Dendritic cell treated with granulocyte-macrophage colony-stimulating factor and Interleukin-4, amounts not matched to agents 40 ng/mL and 50 ng/mL, for 4 days (primary cell): ENCODE measurements at regions not wholly inside any gene's neighbourhood (a gene's known extent, or its start where the extent isn't known, plus 50 kb on each side); places are given as distances from the start of the nearest gene placed in this dataset.

Experiments
- H3K27ac Mint-ChIP-seq: one replicate; pipeline ENCODE4 v1.8.0; 2022; ENCODE audit warnings: mild to moderate bottlenecking, mixed read lengths
- H3K27me3 Mint-ChIP-seq: one replicate; pipeline ENCODE4 v1.8.0; 2022; ENCODE audit warnings: mild to moderate bottlenecking, mixed read lengths
- H3K36me3 Mint-ChIP-seq: one replicate; pipeline ENCODE4 v1.8.0; 2022; ENCODE audit warnings: low read depth, mixed read lengths
- H3K4me1 Mint-ChIP-seq: one replicate; pipeline ENCODE4 v1.8.0; 2022; ENCODE audit warnings: low read depth, mixed read lengths
- H3K4me3 Mint-ChIP-seq: one replicate; pipeline ENCODE4 v1.8.0; 2022; ENCODE audit warnings: mild to moderate bottlenecking, moderate library complexity, mixed read lengths
- H3K9me3 Mint-ChIP-seq: one replicate; pipeline ENCODE4 v1.8.0; 2022; ENCODE audit warnings: mixed read lengths
- intact Hi-C: fragments of 100-400 bp; cut with micrococcal nuclease; formaldehyde crosslinking; loops from one replicate; pipeline ENCODE4 v1.15.0; 2022

GRCh38 chr14:101184104-101184455 is 280.6 kb upstream of the RTL1 start:
- Mint-ChIP-seq H3K36me3 (no peaks in the 10 kb centered on the region), H3K27ac (no peak overlapping the region), H3K9me3 (no peaks in the 10 kb centered on the region), H3K27me3 (no peaks in the 10 kb centered on the region), H3K4me1 (no peaks in the 10 kb centered on the region), H3K4me3 (no peak overlapping the region)
- intact Hi-C loops, result no loop called here

GRCh38 chr14:101184572-101184971 is 281.1 kb upstream of the RTL1 start:
- no peak overlapping the region for H3K4me3 Mint-ChIP-seq
- intact Hi-C loops, result no loop called here
- H3K9me3 Mint-ChIP-seq, result no peaks in the 10 kb centered on the region
- H3K27ac Mint-ChIP-seq, result no peak overlapping the region
- no peaks in the 10 kb centered on the region for H3K36me3 Mint-ChIP-seq
- no peaks in the 10 kb centered on the region for H3K27me3 Mint-ChIP-seq
- H3K4me1 Mint-ChIP-seq, result no peaks in the 10 kb centered on the region

GRCh38 chr14:101185073-101185835 is 281.7 kb upstream of the RTL1 start:
- Mint-ChIP-seq H3K36me3 (no peaks in the 10 kb centered on the region), H3K4me3 (no peak overlapping the region), H3K27ac (no peak overlapping the region), H3K9me3 (no peaks in the 10 kb centered on the region), H3K27me3 (no peaks in the 10 kb centered on the region), H3K4me1 (no peaks in the 10 kb centered on the region)
- intact Hi-C loops, result no loop called here

GRCh38 chr14:101185946-101186345 is 282.4 kb upstream of the RTL1 start:
- Mint-ChIP-seq H3K4me1 (no peaks in the 10 kb centered on the region), H3K36me3 (no peaks in the 10 kb centered on the region), H3K4me3 (no peak overlapping the region), H3K9me3 (no peaks in the 10 kb centered on the region), H3K27ac (no peak overlapping the region), H3K27me3 (no peaks in the 10 kb centered on the region)
- intact Hi-C loops, result no loop called here

- H3K36me3 Mint-ChIP-seq, result no peaks in the 10 kb centered on the region
- H3K27ac Mint-ChIP-seq, result no peak overlapping the region
- H3K27me3 Mint-ChIP-seq, result no peaks in the 10 kb centered on the region
- H3K4me1 Mint-ChIP-seq, result no peaks in the 10 kb centered on the region
- intact Hi-C loops, result no loop called here
- H3K9me3 Mint-ChIP-seq, result no peaks in the 10 kb centered on the region
- H3K4me3 Mint-ChIP-seq, result no peak overlapping the region
Measured at GRCh38 chr14:101186544-101186943, 283.0 kb upstream of the RTL1 start.

- no peak overlapping the region for H3K4me3 Mint-ChIP-seq
- no peaks in the 10 kb centered on the region for H3K9me3 Mint-ChIP-seq
- no peaks in the 10 kb centered on the region for H3K27me3 Mint-ChIP-seq
- intact Hi-C loops, result no loop called here
- no peaks in the 10 kb centered on the region for H3K36me3 Mint-ChIP-seq
- H3K4me1 Mint-ChIP-seq, result no peaks in the 10 kb centered on the region
- no peak overlapping the region for H3K27ac Mint-ChIP-seq
Measured at GRCh38 chr14:101186992-101187815, 283.7 kb upstream of the RTL1 start.

GRCh38 chr14:101187816-101188570 is 284.5 kb upstream of the RTL1 start:
- H3K4me3 Mint-ChIP-seq, result no peak overlapping the region
- no peaks in the 10 kb centered on the region for H3K27me3 Mint-ChIP-seq
- intact Hi-C loops, result no loop called here
- H3K36me3 Mint-ChIP-seq, result no peaks in the 10 kb centered on the region
- no peak overlapping the region for H3K27ac Mint-ChIP-seq
- no peaks in the 10 kb centered on the region for H3K4me1 Mint-ChIP-seq
- no peaks in the 10 kb centered on the region for H3K9me3 Mint-ChIP-seq

- no peak overlapping the region for H3K27ac Mint-ChIP-seq
- intact Hi-C loops, result no loop called here
- H3K9me3 Mint-ChIP-seq, result no peaks in the 10 kb centered on the region
- no peak overlapping the region for H3K4me3 Mint-ChIP-seq
- H3K4me1 Mint-ChIP-seq, result no peaks in the 10 kb centered on the region
- H3K27me3 Mint-ChIP-seq, result no peaks in the 10 kb centered on the region
- no peaks in the 10 kb centered on the region for H3K36me3 Mint-ChIP-seq
Measured at GRCh38 chr14:101188571-101188915, 285.0 kb upstream of the RTL1 start.

- Mint-ChIP-seq H3K9me3 (no peaks in the 10 kb centered on the region), H3K36me3 (no peaks in the 10 kb centered on the region), H3K4me3 (no peak overlapping the region), H3K4me1 (no peaks in the 10 kb centered on the region), H3K27me3 (no peaks in the 10 kb centered on the region), H3K27ac (no peak overlapping the region)
- intact Hi-C loops, result no loop called here
Measured at GRCh38 chr14:101189266-101189665, 285.7 kb upstream of the RTL1 start.

- Mint-ChIP-seq H3K9me3 (no peaks in the 10 kb centered on the region), H3K36me3 (no peaks in the 10 kb centered on the region), H3K4me3 (no peak overlapping the region), H3K27ac (no peak overlapping the region), H3K27me3 (no peaks in the 10 kb centered on the region), H3K4me1 (no peaks in the 10 kb centered on the region)
- intact Hi-C loops, result no loop called here
Measured at GRCh38 chr14:101189962-101190560, 286.5 kb upstream of the RTL1 start.

- Mint-ChIP-seq H3K4me1 (no peaks in the 10 kb centered on the region), H3K9me3 (no peaks in the 10 kb centered on the region), H3K36me3 (no peaks in the 10 kb centered on the region), H3K4me3 (no peak overlapping the region), H3K27ac (no peak overlapping the region), H3K27me3 (no peaks in the 10 kb centered on the region)
- intact Hi-C loops, result no loop called here
Measured at GRCh38 chr14:101191101-101191720, 287.7 kb upstream of the RTL1 start.

- no peaks in the 10 kb centered on the region for H3K27me3 Mint-ChIP-seq
- no peak overlapping the region for H3K27ac Mint-ChIP-seq
- H3K36me3 Mint-ChIP-seq, result no peaks in the 10 kb centered on the region
- no peaks in the 10 kb centered on the region for H3K4me1 Mint-ChIP-seq
- intact Hi-C loops, result no loop called here
- H3K4me3 Mint-ChIP-seq, result no peak overlapping the region
- no peaks in the 10 kb centered on the region for H3K9me3 Mint-ChIP-seq
Measured at GRCh38 chr14:101191721-101192660, 288.5 kb upstream of the RTL1 start.

- no peaks in the 10 kb centered on the region for H3K27me3 Mint-ChIP-seq
- H3K27ac Mint-ChIP-seq, result no peak overlapping the region
- no peak overlapping the region for H3K4me3 Mint-ChIP-seq
- intact Hi-C loops, result no loop called here
- no peaks in the 10 kb centered on the region for H3K4me1 Mint-ChIP-seq
- no peaks in the 10 kb centered on the region for H3K9me3 Mint-ChIP-seq
- no peaks in the 10 kb centered on the region for H3K36me3 Mint-ChIP-seq
Measured at GRCh38 chr14:101192661-101193000, 289.1 kb upstream of the RTL1 start.
